Ovary (tissue), 7 donors: ENCODE measurements at regions not wholly inside any gene's neighbourhood (a gene's known extent, or its start where the extent isn't known, plus 50 kb on each side); places are given as distances from the start of the nearest gene placed in this dataset.

ENCODE experiments used
- DNase-seq, 5 donors: peaks; one replicate each; pipeline ENCODE4 v3.0.0-alpha.2; 2019 to 2020
- H3K27ac ChIP-seq, 2 donors: fragments of 200-600 bp; one replicate each; pipeline versions ENCODE4 v1.5.1 to v1.8.0; 2019 to 2022
- H3K27me3 ChIP-seq: fragments of 200-600 bp; one replicate; pipeline ENCODE4 v1.8.0; 2022
- H3K36me3 ChIP-seq: fragments of 200-600 bp; sonication (generic); one replicate; pipeline ENCODE4 v1.5.1; 2019
- H3K4me1 ChIP-seq: one replicate; pipeline ENCODE4 v1.8.1; 2013; ENCODE audit warnings: mild to moderate bottlenecking, moderate library complexity; ENCODE audit not compliant: insufficient read depth
- H3K4me3 ChIP-seq: fragments of 200-600 bp; sonication (generic); one replicate; pipeline ENCODE4 v1.5.1; 2017
- H3K9me3 ChIP-seq, 2 donors: fragments of 200-600 bp in 1 of 2; sonication (generic) in 1 of 2; one replicate each; pipeline versions ENCODE4 v1.5.1 to v1.8.1; 2013 to 2019; ENCODE audit warnings: mild to moderate bottlenecking in 1 of 2, moderate library complexity in 1 of 2
- CTCF ChIP-seq, 3 donors: fragments of 450-650 bp in 2 of 3; fragments of 200-600 bp in 1 of 3; IDR thresholded peaks; one replicate each; pipeline versions ENCODE4 v1.5.1 to v1.8.0; 2016 to 2022; ENCODE audit warnings: antibody characterized with exemption in 3 of 3, mild to moderate bottlenecking in 1 of 3
- EP300 ChIP-seq: sonication (generic); formaldehyde crosslinking; IDR thresholded peaks from one replicate; pipeline ENCODE4 v1.6.1; 2017; ENCODE audit warnings: antibody characterized with exemption
- POLR2A ChIP-seq: fragments of 450-650 bp; IDR thresholded peaks from one replicate; pipeline ENCODE4 v1.6.1; 2017; ENCODE audit warnings: antibody characterized with exemption, mild to moderate bottlenecking, moderate library complexity
- WGBS, 3 donors: extraction: QIAGEN DNeasy Blood & Tissue Kit in 1 of 3; methylation state at CpG; one replicate each; pipeline versions ENCODE4 v1.1.5 to v1.1.7; 2013 to 2017; 5-methylcytosine and 5-hydroxymethylcytosine counted together
- intact Hi-C, 4 donors: fragments of 100-400 bp; cut with DNase I; formaldehyde crosslinking; loops; one replicate each; pipeline versions ENCODE4 v1.11.0 to v1.15.1; 2022 to 2023
- donor health status: DM: no; HTN: no; CAD: no; lungs with moderate emphysema.
- donor health status: DM: no; HTN: no; CAD: no.
- donor health status: Bipolar disorder and iron deficiency.
- donor health status: DM: no; HTN: no; CAD: no.
- donor health status: DM: yes; HTN: yes; CAD: no.

DNA sequence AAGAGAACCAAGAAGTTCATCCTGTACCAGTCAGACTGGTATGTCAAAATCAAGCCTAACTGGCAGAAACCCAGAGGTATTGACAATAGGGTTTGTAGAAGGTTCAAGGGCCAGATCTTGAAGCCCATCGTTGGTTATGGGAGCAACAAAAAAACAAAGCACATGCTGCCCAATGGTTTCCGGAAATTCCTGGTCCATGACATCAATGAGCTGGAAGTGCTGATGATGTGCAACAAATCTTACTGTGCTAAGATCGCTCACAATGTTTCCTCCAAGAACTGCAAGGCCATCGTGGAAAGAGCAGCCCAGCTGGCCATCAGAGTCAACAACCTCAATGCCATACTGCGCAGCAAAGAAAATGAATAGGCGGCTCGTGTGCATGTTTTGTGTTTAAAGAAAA is 172.7 kb upstream of the MED14 start:
- DNase-seq: no peak
- intact Hi-C loops: no loop called here
- no peak for TF ChIP-seq POLR2A
- no peak for TF ChIP-seq CTCF (IDR thresholded peaks at IDR 0.05)
- no peak overlapping the region for H3K4me3 ChIP-seq
- no peaks in the 10 kb centered on the region for H3K9me3 ChIP-seq
- no peaks in the 10 kb centered on the region for H3K4me1 ChIP-seq
- no peaks in the 10 kb centered on the region for H3K27me3 ChIP-seq
- no peak overlapping the region for H3K27ac ChIP-seq
- H3K36me3 ChIP-seq: no peaks in the 10 kb centered on the region
- WGBS, 3 donors: 84 to 89% (median 86%) methylated on average over 7 of the region's 7 CpGs

GRCh38 chrX:40908857-40909475 is 173.6 kb upstream of the MED14 start:
- H3K4me3 ChIP-seq: no peak overlapping the region
- no peak overlapping the region for H3K27ac ChIP-seq
- H3K27me3 ChIP-seq: no peaks in the 10 kb centered on the region
- intact Hi-C loops: no loop called here
- DNase-seq: no peak
- H3K36me3 ChIP-seq: no peaks in the 10 kb centered on the region
- no peak for TF ChIP-seq POLR2A
- TF ChIP-seq CTCF (IDR thresholded peaks at IDR 0.05): no peak
- TF ChIP-seq EP300: no peak
- H3K9me3 ChIP-seq: no peaks in the 10 kb centered on the region
- no peaks in the 10 kb centered on the region for H3K4me1 ChIP-seq

- TF ChIP-seq EP300: no peak
- TF ChIP-seq POLR2A: no peak
- TF ChIP-seq CTCF (IDR thresholded peaks at IDR 0.05): no peak
- no peaks in the 10 kb centered on the region for H3K36me3 ChIP-seq
- H3K9me3 ChIP-seq: no peaks in the 10 kb centered on the region
- 76 to 82% (median 80%) methylated on average over 4 of the region's 4 CpGs for WGBS, 3 donors
- intact Hi-C loops: no loop called here
- no peaks in the 10 kb centered on the region for H3K4me1 ChIP-seq
- H3K4me3 ChIP-seq: no peak overlapping the region
- DNase-seq: no peak
- H3K27ac ChIP-seq: no peak overlapping the region
- no peaks in the 10 kb centered on the region for H3K27me3 ChIP-seq
Observed at GRCh38 chrX:40912166-40912565, 173.1 kb upstream of the USP9X start.

DNA sequence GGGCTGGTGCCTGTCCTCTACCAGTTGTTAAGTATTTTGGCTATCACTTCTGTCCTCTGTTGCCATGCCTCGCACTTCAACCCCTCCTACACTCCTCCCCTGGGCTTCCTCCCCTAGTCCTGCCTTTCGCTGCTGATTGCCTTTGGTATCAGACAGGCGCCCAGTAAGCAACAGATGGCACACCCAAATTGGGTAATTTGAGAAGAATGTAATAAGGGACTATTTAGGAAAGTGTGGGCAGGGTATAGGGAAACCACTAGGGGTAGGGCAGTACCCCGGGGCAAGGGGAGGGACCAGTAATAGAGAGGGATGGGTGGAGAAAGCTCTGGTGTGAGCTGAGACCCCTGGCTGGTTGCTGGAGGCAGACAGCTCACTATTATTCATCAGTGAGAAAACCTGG is 172.7 kb upstream of the USP9X start:
- Histone ChIP-seq H3K9me3 (no peaks in the 10 kb centered on the region), H3K27me3 (no peaks in the 10 kb centered on the region), H3K27ac (no peak overlapping the region), H3K4me3 (no peak overlapping the region), H3K4me1 (no peaks in the 10 kb centered on the region), H3K36me3 (no peaks in the 10 kb centered on the region)
- no peak for TF ChIP-seq CTCF (IDR thresholded peaks at IDR 0.05)
- TF ChIP-seq POLR2A: no peak
- TF ChIP-seq EP300: no peak
- no peak for DNase-seq
- intact Hi-C loops: no loop called here
- WGBS, 3 donors: 63 to 65% (median 65%) methylated on average over 4 of the region's 4 CpGs

DNA sequence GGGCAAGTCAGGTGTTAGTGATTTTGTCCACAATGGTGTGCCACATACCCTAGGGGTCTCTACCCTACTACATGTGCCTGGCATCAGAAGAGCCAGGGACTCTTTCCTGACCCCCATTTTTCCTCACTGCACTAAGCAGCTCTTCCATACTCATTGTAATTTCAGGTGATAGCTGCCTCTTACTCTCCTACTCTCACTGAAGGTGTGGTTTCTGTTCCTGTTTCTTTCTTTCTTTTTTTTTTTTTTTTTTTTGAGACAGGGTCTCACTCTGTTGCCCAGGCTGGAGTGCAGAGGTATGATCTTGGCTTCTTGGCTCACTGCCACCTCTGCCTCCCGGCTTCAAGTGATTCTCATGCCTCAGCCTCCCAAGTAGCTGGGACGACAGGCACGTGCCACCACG is 164.9 kb upstream of the USP9X start:
- Histone ChIP-seq H3K9me3 (no peaks in the 10 kb centered on the region), H3K4me1 (no peaks in the 10 kb centered on the region), H3K27ac (no peak overlapping the region), H3K36me3 (no peaks in the 10 kb centered on the region), H3K4me3 (no peak overlapping the region), H3K27me3 (no peaks in the 10 kb centered on the region)
- WGBS, 3 donors: 87 to 94% (median 93%) methylated on average over 4 of the region's 4 CpGs
- TF ChIP-seq POLR2A (no peak), CTCF (IDR thresholded peaks at IDR 0.05) (no peak), EP300 (no peak)
- intact Hi-C loops: no loop called here
- no peak for DNase-seq
